Calu3 (cell line): ENCODE measurements at regions not wholly inside any gene's neighbourhood (a gene's known extent, or its start where the extent isn't known, plus 50 kb on each side); places are given as distances from the start of the nearest gene placed in this dataset.

Source experiments
- BruUV-seq: library from RNA; stranded (reverse); fragments of 400-500 nt; replicated peaks from 2 replicates; lab custom pipeline; 2021; lab: Mats Ljungman, UMichigan
- CTCF ChIA-PET: fragments of 300-600 bp; sonication (Branson Sonifier 250); formaldehyde crosslinking; loops from one replicate; lab custom pipeline; 2022; ENCODE audit warnings: antibody characterized with exemption; lab: Charles Lee
- DNase-seq: peaks from one replicate; pipeline ENCODE4 v3.0.0; 2022
- H3K27ac Mint-ChIP-seq: one replicate; pipeline ENCODE4 v1.8.0; 2022; ENCODE audit warnings: mixed read lengths; ENCODE audit not compliant: unreplicated experiment
- H3K27me3 Mint-ChIP-seq: one replicate; pipeline ENCODE4 v1.8.0; 2022; ENCODE audit warnings: mixed read lengths; ENCODE audit not compliant: unreplicated experiment
- H3K36me3 Mint-ChIP-seq: one replicate; pipeline ENCODE4 v1.8.0; 2022; ENCODE audit warnings: mild to moderate bottlenecking, moderate library complexity, mixed read lengths; ENCODE audit not compliant: insufficient read depth, unreplicated experiment
- H3K4me1 Mint-ChIP-seq: one replicate; pipeline ENCODE4 v1.8.0; 2022; ENCODE audit warnings: mild to moderate bottlenecking, low read depth, mixed read lengths; ENCODE audit not compliant: unreplicated experiment
- H3K4me3 Mint-ChIP-seq: one replicate; pipeline ENCODE4 v1.8.0; 2022; ENCODE audit warnings: mild to moderate bottlenecking, low read depth, moderate library complexity, mixed read lengths; ENCODE audit not compliant: unreplicated experiment
- H3K9me3 Mint-ChIP-seq: one replicate; pipeline ENCODE4 v1.8.0; 2022; ENCODE audit warnings: low read depth, mixed read lengths; ENCODE audit not compliant: unreplicated experiment
- intact Hi-C: fragments of 100-400 bp; cut with micrococcal nuclease; formaldehyde crosslinking; loops from one replicate; pipeline ENCODE4 v1.10.0; 2022; ENCODE audit not compliant: unreplicated experiment
- TF ChIP-seq, protein P1 (sequence below): fragments of 200-600 bp; IDR thresholded peaks from one replicate; pipeline ENCODE4 v1.8.0; 2022; ENCODE audit warnings: antibody characterized with exemption; ENCODE audit not compliant: unreplicated experiment

GRCh38 chr4:11626066-11626465 is 197.4 kb upstream of the HS3ST1 start:
- Mint-ChIP-seq H3K36me3 (peaks cover 15% of the 10 kb centered on the region), H3K27ac (peak overlapping the region; percentile 97), H3K4me1 (peaks cover 89% of the 10 kb centered on the region), H3K4me3 (peak overlapping the region; percentile 8), H3K9me3 (peaks cover 3% of the 10 kb centered on the region), H3K27me3 (no peaks in the 10 kb centered on the region)
- TF ChIP-seq, protein P1, sequence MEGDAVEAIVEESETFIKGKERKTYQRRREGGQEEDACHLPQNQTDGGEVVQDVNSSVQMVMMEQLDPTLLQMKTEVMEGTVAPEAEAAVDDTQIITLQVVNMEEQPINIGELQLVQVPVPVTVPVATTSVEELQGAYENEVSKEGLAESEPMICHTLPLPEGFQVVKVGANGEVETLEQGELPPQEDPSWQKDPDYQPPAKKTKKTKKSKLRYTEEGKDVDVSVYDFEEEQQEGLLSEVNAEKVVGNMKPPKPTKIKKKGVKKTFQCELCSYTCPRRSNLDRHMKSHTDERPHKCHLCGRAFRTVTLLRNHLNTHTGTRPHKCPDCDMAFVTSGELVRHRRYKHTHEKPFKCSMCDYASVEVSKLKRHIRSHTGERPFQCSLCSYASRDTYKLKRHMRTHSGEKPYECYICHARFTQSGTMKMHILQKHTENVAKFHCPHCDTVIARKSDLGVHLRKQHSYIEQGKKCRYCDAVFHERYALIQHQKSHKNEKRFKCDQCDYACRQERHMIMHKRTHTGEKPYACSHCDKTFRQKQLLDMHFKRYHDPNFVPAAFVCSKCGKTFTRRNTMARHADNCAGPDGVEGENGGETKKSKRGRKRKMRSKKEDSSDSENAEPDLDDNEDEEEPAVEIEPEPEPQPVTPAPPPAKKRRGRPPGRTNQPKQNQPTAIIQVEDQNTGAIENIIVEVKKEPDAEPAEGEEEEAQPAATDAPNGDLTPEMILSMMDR = no peak
- BruUV-seq = no TSS peak
- no peak for DNase-seq
- intact Hi-C loops = loop anchor here (1.0 to 5.0 kb wide), 4 partner anchors 9 to 121 kb away; no protein-coding TSS in a partner anchor
- CTCF ChIA-PET = interaction anchor here (0.8 to 2.8 kb wide), 5 partner anchors 9 to 128 kb away, joined by 3 to 10 read pairs (median 5); no protein-coding TSS in a partner anchor

DNA sequence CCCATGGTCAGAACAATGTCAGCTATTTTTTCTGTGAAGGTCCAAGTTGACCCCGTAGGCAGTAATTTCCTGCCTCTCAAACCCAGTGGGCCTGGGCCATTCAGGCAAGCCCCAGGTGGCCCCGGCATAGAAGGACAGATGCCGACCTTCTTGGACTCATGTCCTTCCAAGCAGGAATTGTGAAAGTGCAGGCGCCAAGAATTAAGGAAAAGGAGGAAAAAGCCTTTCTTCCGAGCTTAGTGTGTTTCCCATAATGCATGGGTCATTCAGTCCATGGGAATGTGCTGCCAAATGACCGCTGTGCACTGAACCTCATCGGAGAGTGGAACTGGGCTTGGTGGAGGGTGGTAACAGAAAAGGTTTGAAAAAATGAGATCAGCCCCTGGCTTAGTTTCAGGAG is 196.5 kb upstream of the HS3ST1 start:
- Mint-ChIP-seq H3K9me3 (peaks cover 3% of the 10 kb centered on the region), H3K4me3 (peak overlapping the region; percentile 8), H3K27me3 (no peaks in the 10 kb centered on the region), H3K27ac (peak overlapping the region; percentile 97), H3K36me3 (peaks cover 19% of the 10 kb centered on the region), H3K4me1 (peaks cover 89% of the 10 kb centered on the region)
- no TSS peak for BruUV-seq
- no peak for DNase-seq
- TF ChIP-seq, protein P1 = no peak
- CTCF ChIA-PET = interaction anchor here (1.5 to 2.8 kb wide), 2 partner anchors 7 to 12 kb away, joined by 3 to 10 read pairs; no protein-coding TSS in a partner anchor
- intact Hi-C loops = loop anchor here (5.0 kb wide), 2 partner anchors 83 to 97 kb away; no protein-coding TSS in a partner anchor

DNA sequence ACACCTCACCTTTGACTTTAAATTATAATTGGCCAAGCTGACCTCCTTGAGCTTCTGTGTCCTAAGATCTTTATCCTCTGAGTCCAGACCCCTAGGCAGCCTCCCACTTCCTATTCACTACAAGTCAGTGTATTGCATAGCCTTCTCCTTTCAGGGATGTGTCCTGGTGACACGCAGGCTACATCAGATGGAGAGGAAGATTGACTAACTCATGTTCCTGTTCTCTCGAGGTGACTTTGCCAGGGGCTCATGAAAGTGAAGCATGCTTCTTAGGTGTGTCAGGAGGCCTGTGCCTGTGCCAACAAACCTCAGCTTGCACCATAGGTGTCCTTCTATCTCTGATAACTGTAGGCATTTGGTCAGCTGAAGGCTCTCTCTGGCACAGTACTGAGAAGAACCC is 195.7 kb upstream of the HS3ST1 start:
- Mint-ChIP-seq H3K9me3 (no peaks in the 10 kb centered on the region), H3K4me3 (peak overlapping the region; percentile 8), H3K27me3 (no peaks in the 10 kb centered on the region), H3K4me1 (peaks cover 89% of the 10 kb centered on the region), H3K36me3 (peaks cover 24% of the 10 kb centered on the region), H3K27ac (peak overlapping the region; percentile 97)
- CTCF ChIA-PET = interaction anchor here (0.8 to 2.8 kb wide), 7 partner anchors 8 to 194 kb away, joined by 3 to 10 read pairs (median 3); no protein-coding TSS in a partner anchor
- intact Hi-C loops = no loop called here
- no TSS peak for BruUV-seq
- DNase-seq = no peak
- TF ChIP-seq, protein P1 = no peak

GRCh38 chr4:11623726-11624037 is 195.0 kb upstream of the HS3ST1 start:
- no TSS peak for BruUV-seq
- no peaks in the 10 kb centered on the region for H3K27me3 Mint-ChIP-seq
- CTCF ChIA-PET = interaction anchor here (0.8 to 2.8 kb wide), 7 partner anchors 9 to 193 kb away, joined by 3 to 10 read pairs (median 3); no protein-coding TSS in a partner anchor
- no peaks in the 10 kb centered on the region for H3K9me3 Mint-ChIP-seq
- no peak overlapping the region for H3K4me3 Mint-ChIP-seq
- H3K36me3 Mint-ChIP-seq = peaks cover 28% of the 10 kb centered on the region
- peaks cover 89% of the 10 kb centered on the region for H3K4me1 Mint-ChIP-seq
- TF ChIP-seq, protein P1 = no peak
- intact Hi-C loops = loop anchor here (2.0 kb wide), 1 partner anchor 127 kb away; no protein-coding TSS in a partner anchor
- DNase-seq = peak; percentile 54
- H3K27ac Mint-ChIP-seq = peak overlapping the region; percentile 97
